ENCODE measurements at regions not wholly inside any gene's neighbourhood (a gene's known extent, or its start where the extent isn't known, plus 50 kb on each side); places are given as distances from the start of the nearest gene placed in this dataset.

- no peak for ATAC-seq (ENCODE audit: insufficient read depth, low read depth)
- no peaks in the 10 kb centered on the region for H3K9me3 ChIP-seq (ENCODE audit: insufficient read depth, low read length, severe bottlenecking)
- no peak overlapping the region for H3K9ac ChIP-seq (ENCODE audit: low read depth, low read length)
- H3K4me2 ChIP-seq (ENCODE audit: insufficient read depth, low read length) = no peak overlapping the region
- no peak overlapping the region for H2AFZ ChIP-seq (ENCODE audit: low read depth, low read length)
- H3K36me3 ChIP-seq (ENCODE audit: insufficient read depth, low read length) = no peaks in the 10 kb centered on the region
- no peak overlapping the region for H3K27ac ChIP-seq (ENCODE audit: low read length)
- H3K27me3 ChIP-seq (ENCODE audit: insufficient read depth, low read length, poor library complexity) = no peaks in the 10 kb centered on the region
- no peaks in the 10 kb centered on the region for H3K79me2 ChIP-seq (ENCODE audit: insufficient read depth, low read length)
- TF ChIP-seq EZH2 (IDR thresholded peaks at IDR 0.05; ENCODE audit: borderline replicate concordance, low read depth, low read length, severe bottlenecking) (no peak), CTCF (IDR thresholded peaks at IDR 0.05; ENCODE audit: borderline replicate concordance, extremely low read depth, low read length, poor library complexity, severe bottlenecking) (no peak)
- H3K4me3 ChIP-seq (ENCODE audit: low read depth in 1 of 2, low read length in 2 of 2) = no peak overlapping the region
- no peak for DNase-seq
- H3K4me1 ChIP-seq (ENCODE audit: insufficient read depth, low read length) = no peaks in the 10 kb centered on the region
- no peaks in the 10 kb centered on the region for H4K20me1 ChIP-seq (ENCODE audit: insufficient read depth, low read length)
Observed at GRCh38 chr6:81838724-81839426, 86.4 kb upstream of the TENT5A start.

GRCh38 chr6:81838031-81838430, 85.5 kb upstream of the TENT5A start:
- Histone ChIP-seq H4K20me1 (ENCODE audit: insufficient read depth, low read length) (no peaks in the 10 kb centered on the region), H3K9me3 (ENCODE audit: insufficient read depth, low read length, severe bottlenecking) (no peaks in the 10 kb centered on the region), H3K36me3 (ENCODE audit: insufficient read depth, low read length) (no peaks in the 10 kb centered on the region), H2AFZ (ENCODE audit: low read depth, low read length) (no peak overlapping the region), H3K27ac (ENCODE audit: low read length) (no peak overlapping the region), H3K9ac (ENCODE audit: low read depth, low read length) (no peak overlapping the region), H3K4me1 (ENCODE audit: insufficient read depth, low read length) (no peaks in the 10 kb centered on the region), H3K27me3 (ENCODE audit: insufficient read depth, low read length, poor library complexity) (no peaks in the 10 kb centered on the region), H3K4me2 (ENCODE audit: insufficient read depth, low read length) (no peak overlapping the region), H3K4me3 (ENCODE audit: low read depth in 1 of 2, low read length in 2 of 2) (no peak overlapping the region), H3K79me2 (ENCODE audit: insufficient read depth, low read length) (no peaks in the 10 kb centered on the region)
- ATAC-seq (ENCODE audit: insufficient read depth, low read depth) (no peak), DNase-seq (no peak)
- TF ChIP-seq CTCF (IDR thresholded peaks at IDR 0.05; ENCODE audit: borderline replicate concordance, extremely low read depth, low read length, poor library complexity, severe bottlenecking) (no peak), EZH2 (IDR thresholded peaks at IDR 0.05; ENCODE audit: borderline replicate concordance, low read depth, low read length, severe bottlenecking) (no peak)

- ATAC-seq (ENCODE audit: insufficient read depth, low read depth) (no peak), DNase-seq (no peak)
- Histone ChIP-seq H3K27ac (ENCODE audit: low read length) (no peak overlapping the region), H4K20me1 (ENCODE audit: insufficient read depth, low read length) (no peaks in the 10 kb centered on the region), H3K4me2 (ENCODE audit: insufficient read depth, low read length) (no peak overlapping the region), H2AFZ (ENCODE audit: low read depth, low read length) (no peak overlapping the region), H3K27me3 (ENCODE audit: insufficient read depth, low read length, poor library complexity) (no peaks in the 10 kb centered on the region), H3K4me1 (ENCODE audit: insufficient read depth, low read length) (no peaks in the 10 kb centered on the region), H3K36me3 (ENCODE audit: insufficient read depth, low read length) (no peaks in the 10 kb centered on the region), H3K9ac (ENCODE audit: low read depth, low read length) (no peak overlapping the region), H3K4me3 (ENCODE audit: low read depth in 1 of 2, low read length in 2 of 2) (no peak overlapping the region), H3K79me2 (ENCODE audit: insufficient read depth, low read length) (no peaks in the 10 kb centered on the region), H3K9me3 (ENCODE audit: insufficient read depth, low read length, severe bottlenecking) (no peaks in the 10 kb centered on the region)
- TF ChIP-seq EZH2 (IDR thresholded peaks at IDR 0.05; ENCODE audit: borderline replicate concordance, low read depth, low read length, severe bottlenecking) (no peak), CTCF (IDR thresholded peaks at IDR 0.05; ENCODE audit: borderline replicate concordance, extremely low read depth, low read length, poor library complexity, severe bottlenecking) (no peak)
Observed at GRCh38 chr6:81834141-81834681, 81.7 kb upstream of the TENT5A start.

All from DND-41 (cell line).